ENCODE measurements at regions not wholly inside any gene's neighbourhood (a gene's known extent, or its start where the extent isn't known, plus 50 kb on each side); places are given as distances from the start of the nearest gene placed in this dataset.

DNA sequence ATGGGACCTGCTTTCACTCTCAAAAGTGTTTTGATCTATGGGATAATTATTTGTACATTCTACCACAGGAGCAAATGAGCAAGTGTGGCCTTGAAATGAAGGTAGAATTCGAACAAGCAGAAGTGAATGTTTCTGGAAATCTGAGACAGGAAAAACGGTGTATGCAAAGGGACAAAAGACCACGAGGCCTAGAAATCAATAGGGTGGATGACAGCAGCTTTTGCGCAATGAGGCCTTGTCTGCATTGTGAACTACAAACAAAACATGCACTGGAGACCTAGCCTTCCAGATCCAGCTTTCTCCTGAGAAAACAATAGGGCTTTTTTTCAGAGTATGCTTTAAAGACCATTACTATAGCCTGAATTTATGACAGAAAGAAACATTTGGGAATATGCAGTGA lies 1137.0 kb downstream of the ROBO2 start:
- H3K27me3 ChIP-seq: no peaks in the 10 kb centered on the region
- 42 to 45% methylated on average over 4 of the region's 4 CpGs for WGBS, 2 donors
- no peaks in the 10 kb centered on the region for H3K4me1 ChIP-seq
- no peak overlapping the region for H3K4me3 ChIP-seq
- H3K36me3 ChIP-seq: no peaks in the 10 kb centered on the region
- DNase-seq (no peak), FAIRE-seq (no peak), ATAC-seq (no peak)
- intact Hi-C loops (cut with DNase I): no loop called here
- TF ChIP-seq, protein P1, sequence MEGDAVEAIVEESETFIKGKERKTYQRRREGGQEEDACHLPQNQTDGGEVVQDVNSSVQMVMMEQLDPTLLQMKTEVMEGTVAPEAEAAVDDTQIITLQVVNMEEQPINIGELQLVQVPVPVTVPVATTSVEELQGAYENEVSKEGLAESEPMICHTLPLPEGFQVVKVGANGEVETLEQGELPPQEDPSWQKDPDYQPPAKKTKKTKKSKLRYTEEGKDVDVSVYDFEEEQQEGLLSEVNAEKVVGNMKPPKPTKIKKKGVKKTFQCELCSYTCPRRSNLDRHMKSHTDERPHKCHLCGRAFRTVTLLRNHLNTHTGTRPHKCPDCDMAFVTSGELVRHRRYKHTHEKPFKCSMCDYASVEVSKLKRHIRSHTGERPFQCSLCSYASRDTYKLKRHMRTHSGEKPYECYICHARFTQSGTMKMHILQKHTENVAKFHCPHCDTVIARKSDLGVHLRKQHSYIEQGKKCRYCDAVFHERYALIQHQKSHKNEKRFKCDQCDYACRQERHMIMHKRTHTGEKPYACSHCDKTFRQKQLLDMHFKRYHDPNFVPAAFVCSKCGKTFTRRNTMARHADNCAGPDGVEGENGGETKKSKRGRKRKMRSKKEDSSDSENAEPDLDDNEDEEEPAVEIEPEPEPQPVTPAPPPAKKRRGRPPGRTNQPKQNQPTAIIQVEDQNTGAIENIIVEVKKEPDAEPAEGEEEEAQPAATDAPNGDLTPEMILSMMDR (IDR thresholded peaks at IDR 0.05): no peak
- no peaks in the 10 kb centered on the region for H3K9me3 ChIP-seq
- H3K27ac ChIP-seq: no peak overlapping the region

DNA sequence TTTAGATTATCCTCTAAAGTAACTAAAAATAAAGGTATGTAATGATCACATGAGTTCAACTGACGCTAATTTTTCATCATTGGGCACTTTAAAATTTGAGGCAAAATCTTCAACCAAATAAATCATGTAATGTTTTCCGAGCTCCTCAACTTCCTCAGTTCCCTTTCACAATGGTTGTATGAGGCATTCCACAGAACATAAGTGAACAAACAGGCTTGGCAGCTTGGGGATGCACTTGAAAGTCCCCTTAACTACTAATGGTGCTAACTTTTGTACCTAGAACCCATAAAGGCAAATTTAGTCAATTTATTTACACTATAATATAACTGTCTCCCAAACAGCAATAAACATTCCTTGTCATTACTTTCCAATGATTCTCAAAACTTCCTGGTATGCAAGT lies 1137.9 kb downstream of the ROBO2 start:
- FAIRE-seq (no peak), DNase-seq (no peak), ATAC-seq (no peak)
- H3K4me3 ChIP-seq: no peak overlapping the region
- H3K9me3 ChIP-seq: no peaks in the 10 kb centered on the region
- no peaks in the 10 kb centered on the region for H3K36me3 ChIP-seq
- no peaks in the 10 kb centered on the region for H3K27me3 ChIP-seq
- TF ChIP-seq, protein P1 (IDR thresholded peaks at IDR 0.05): no peak
- intact Hi-C loops (cut with DNase I): no loop called here
- no peak overlapping the region for H3K27ac ChIP-seq
- 38 to 47% methylated on average over 2 of the region's 2 CpGs for whole genome bisulfite sequencing, 2 donors
- no peaks in the 10 kb centered on the region for H3K4me1 ChIP-seq

DNA sequence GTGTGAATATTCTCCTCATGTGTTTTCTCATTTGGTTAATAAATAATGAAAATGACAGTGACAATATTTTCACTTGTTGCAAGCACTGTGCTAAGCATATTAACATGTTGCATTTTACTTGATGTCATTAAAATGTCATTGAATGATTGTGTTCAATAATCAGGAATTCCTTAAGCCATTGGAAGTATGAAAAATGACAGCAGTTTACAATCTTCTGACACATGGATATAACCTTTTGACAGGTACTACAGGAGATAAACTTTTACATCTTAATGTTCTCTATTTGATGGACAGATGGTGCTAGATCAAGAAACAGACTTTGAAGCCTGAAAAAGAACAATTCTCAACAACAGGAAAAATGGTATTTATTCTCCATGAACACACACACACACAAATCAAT lies 1138.3 kb downstream of the ROBO2 start:
- H3K27me3 ChIP-seq: no peaks in the 10 kb centered on the region
- H3K27ac ChIP-seq: no peak overlapping the region
- H3K4me1 ChIP-seq: no peaks in the 10 kb centered on the region
- DNase-seq (no peak), ATAC-seq (no peak), FAIRE-seq (no peak)
- no peaks in the 10 kb centered on the region for H3K9me3 ChIP-seq
- H3K4me3 ChIP-seq: no peak overlapping the region
- intact Hi-C loops (cut with DNase I): no loop called here
- TF ChIP-seq, protein P1 (IDR thresholded peaks at IDR 0.05): no peak
- no peaks in the 10 kb centered on the region for H3K36me3 ChIP-seq

DNA sequence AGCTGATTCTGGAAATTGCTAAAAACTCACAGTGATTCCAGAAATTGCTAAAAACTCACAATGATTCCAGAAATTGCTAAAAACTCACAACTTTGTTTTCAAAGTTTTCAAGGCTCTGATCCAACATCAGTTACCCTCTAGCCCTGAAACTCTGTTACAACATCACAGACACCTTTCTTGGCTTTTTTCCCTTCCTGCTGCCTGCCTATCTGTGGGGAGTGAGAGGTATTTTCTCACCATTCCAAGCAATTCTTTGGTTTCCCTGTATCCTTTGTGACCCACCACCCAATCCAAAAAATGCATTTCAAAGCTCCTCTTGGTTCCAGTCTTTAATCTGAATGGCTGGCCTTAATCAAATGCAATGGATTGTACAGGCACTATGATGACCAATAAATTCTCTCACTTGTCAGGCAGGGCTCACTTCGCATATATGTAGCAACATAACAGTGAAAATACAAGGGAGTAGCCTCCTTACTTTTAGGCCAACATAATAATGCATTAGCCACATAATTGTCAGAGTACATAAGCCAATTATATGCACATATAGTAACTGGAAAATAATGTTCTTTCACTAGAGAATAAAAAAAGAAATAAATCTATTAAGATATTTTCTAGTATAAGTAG lies 1139.0 kb downstream of the ROBO2 start:
- Histone ChIP-seq H3K27ac (no peak overlapping the region), H3K4me3 (no peak overlapping the region), H3K9me3 (no peaks in the 10 kb centered on the region), H3K36me3 (no peaks in the 10 kb centered on the region), H3K27me3 (no peaks in the 10 kb centered on the region), H3K4me1 (no peaks in the 10 kb centered on the region)
- WGBS, 2 donors: 59 to 63% methylated on average over 1 of the region's 1 CpG
- intact Hi-C loops (cut with DNase I): no loop called here
- TF ChIP-seq, protein P1 (IDR thresholded peaks at IDR 0.05): no peak
- ATAC-seq (no peak), DNase-seq (no peak), FAIRE-seq (no peak)

DNA sequence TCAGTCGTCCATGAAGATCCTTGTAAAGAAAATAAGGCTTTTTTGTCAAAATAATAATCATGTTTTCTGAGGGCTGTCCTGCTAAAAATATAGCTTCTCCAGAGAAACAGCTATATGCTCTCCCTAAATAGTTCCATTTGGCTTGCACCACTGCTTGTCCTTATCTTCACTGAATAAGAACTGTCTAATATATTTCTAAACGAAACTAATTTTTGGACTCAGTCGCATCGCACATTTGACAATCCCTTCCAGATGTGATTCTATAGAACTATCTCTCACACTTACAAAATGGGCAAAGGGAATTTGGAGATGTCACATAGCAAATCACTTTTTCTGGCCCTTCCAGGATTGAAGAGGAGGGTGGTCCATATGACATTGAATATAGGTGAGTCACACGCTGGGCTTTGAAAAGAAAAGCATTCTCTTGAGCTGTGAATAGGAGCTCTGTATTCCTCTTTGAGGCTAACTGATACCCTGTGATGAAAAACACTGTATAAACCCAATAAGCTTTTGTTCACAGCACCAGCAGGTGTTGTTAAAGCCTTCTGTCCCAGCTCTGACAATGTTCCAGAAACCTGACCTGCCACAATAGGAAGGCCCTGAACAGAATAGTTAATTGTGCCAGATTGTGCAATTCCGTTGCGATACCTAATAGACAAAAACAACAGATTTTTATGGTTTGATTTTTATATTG lies 1144.2 kb downstream of the ROBO2 start:
- Histone ChIP-seq H3K4me3 (no peak overlapping the region), H3K36me3 (no peaks in the 10 kb centered on the region), H3K9me3 (no peaks in the 10 kb centered on the region), H3K4me1 (no peaks in the 10 kb centered on the region), H3K27ac (no peak overlapping the region), H3K27me3 (no peaks in the 10 kb centered on the region)
- WGBS, 2 donors: 58 to 69% methylated on average over 7 of the region's 7 CpGs
- FAIRE-seq (no peak), DNase-seq (no peak), ATAC-seq (no peak)
- TF ChIP-seq, protein P1 (IDR thresholded peaks at IDR 0.05): no peak
- intact Hi-C loops (cut with DNase I): no loop called here

All from pancreas (tissue), 10 donors.